A673 (cell line): ENCODE measurements at regions not wholly inside any gene's neighbourhood (a gene's known extent, or its start where the extent isn't known, plus 50 kb on each side); places are given as distances from the start of the nearest gene placed in this dataset.

Experiments used
- BruUV-seq: library from RNA; stranded (reverse); fragments of 400-500 nt; replicated peaks from 2 replicates; lab custom pipeline; 2021; lab: Mats Ljungman, UMichigan
- CTCF ChIA-PET: fragments of 300-600 bp; sonication (Branson Sonifier 250); formaldehyde crosslinking; loops from one replicate; lab custom pipeline; 2022; ENCODE audit warnings: antibody characterized with exemption; lab: Charles Lee
- POLR2A ChIA-PET: fragments of 300-600 bp; sonication (Branson Sonifier 250); formaldehyde crosslinking; loops from one replicate; lab custom pipeline; 2022; ENCODE audit warnings: antibody characterized with exemption; ENCODE audit not compliant: low non-redundant PET; lab: Charles Lee
- DNase-seq: peaks from one replicate; pipeline ENCODE4 v3.0.0-alpha.2; 2015; ENCODE audit warnings: low spot score
- H3K27ac ChIP-seq: fragments of 200-600 bp; sonication (generic); 2 replicates; pipeline ENCODE4 v1.5.1; 2016; ENCODE audit warnings: mixed run types, low read depth, mild to moderate bottlenecking, mixed read lengths, antibody characterized with exemption, low read length; ENCODE audit not compliant: poor library complexity, severe bottlenecking
- H3K27me3 ChIP-seq: fragments of 200-600 bp; sonication (generic); replicated peaks from 2 replicates; pipeline ENCODE4 v1.6.1; 2017; ENCODE audit warnings: mixed run types, low read depth, mild to moderate bottlenecking, mixed read lengths, antibody characterized with exemption, low read length; ENCODE audit not compliant: insufficient read depth, poor library complexity
- H3K36me3 ChIP-seq: fragments of 200-600 bp; sonication (generic); 2 replicates; pipeline ENCODE4 v1.6.1; 2016; ENCODE audit warnings: mixed run types, mild to moderate bottlenecking, mixed read lengths, antibody characterized with exemption, low read length; ENCODE audit not compliant: insufficient read depth, poor library complexity, severe bottlenecking
- H3K4me1 ChIP-seq: fragments of 200-600 bp; sonication (generic); 2 replicates; pipeline ENCODE4 v1.6.1; 2017; ENCODE audit warnings: mixed run types, mild to moderate bottlenecking, mixed read lengths, antibody characterized with exemption, low read length; ENCODE audit not compliant: insufficient read depth, poor library complexity, severe bottlenecking
- H3K4me3 ChIP-seq: fragments of 200-600 bp; sonication (generic); 2 replicates; pipeline ENCODE4 v1.5.1; 2016; ENCODE audit warnings: low read depth, mixed run types, mild to moderate bottlenecking, mixed read lengths, low read length; ENCODE audit not compliant: poor library complexity, severe bottlenecking
- H3K9me3 ChIP-seq: fragments of 200-600 bp; sonication (generic); 2 replicates; pipeline ENCODE4 v1.6.1; 2016; ENCODE audit warnings: mixed run types, low read depth, mild to moderate bottlenecking, mixed read lengths, antibody characterized with exemption, low read length; ENCODE audit not compliant: poor library complexity, severe bottlenecking
- EZH2 ChIP-seq: fragments of 200-600 bp; sonication (generic); IDR thresholded peaks from 2 replicates; pipeline ENCODE4 v1.6.1; 2017; ENCODE audit warnings: borderline replicate concordance, low read depth, mild to moderate bottlenecking, mixed read lengths, antibody characterized with exemption, low read length; ENCODE audit not compliant: poor library complexity, severe bottlenecking
- intact Hi-C: fragments of 100-400 bp; cut with micrococcal nuclease; formaldehyde crosslinking; loops from one replicate; pipeline ENCODE4 v1.10.0; 2022; ENCODE audit not compliant: unreplicated experiment
- TF ChIP-seq, protein P1 (sequence below): fragments of 300-800, 200-600 bp; sonication (generic); conservative IDR thresholded peaks from 2 replicates; pipeline ENCODE4 v1.5.1; 2017; ENCODE audit warnings: low read depth, mild to moderate bottlenecking, antibody characterized with exemption, low read length, moderate library complexity, mixed read lengths

DNA sequence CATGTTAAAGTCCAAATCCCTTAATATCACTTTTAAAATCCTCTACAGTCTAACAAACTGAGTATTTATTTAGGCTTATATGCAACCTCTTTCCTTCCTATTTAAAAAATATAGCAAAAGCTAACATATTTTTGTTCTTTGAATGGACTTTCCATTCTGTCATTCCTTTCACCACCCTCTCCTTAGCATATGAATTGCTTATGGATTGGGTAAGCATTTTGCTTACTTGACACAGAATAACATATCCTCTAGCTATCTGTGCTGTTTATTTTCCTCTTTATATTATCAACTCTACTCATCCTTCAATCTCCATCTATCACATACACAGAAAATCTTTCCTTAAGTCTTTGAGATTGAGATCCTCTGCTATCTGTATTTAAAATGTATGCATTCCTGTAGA is 206.1 kb upstream of the NEIL3 start:
- intact Hi-C loops = no loop called here
- H3K4me3 ChIP-seq = no peak overlapping the region
- no peaks in the 10 kb centered on the region for H3K36me3 ChIP-seq
- ChIA-PET CTCF (no interaction called here), POLR2A (no interaction called here)
- TF ChIP-seq, protein P1, sequence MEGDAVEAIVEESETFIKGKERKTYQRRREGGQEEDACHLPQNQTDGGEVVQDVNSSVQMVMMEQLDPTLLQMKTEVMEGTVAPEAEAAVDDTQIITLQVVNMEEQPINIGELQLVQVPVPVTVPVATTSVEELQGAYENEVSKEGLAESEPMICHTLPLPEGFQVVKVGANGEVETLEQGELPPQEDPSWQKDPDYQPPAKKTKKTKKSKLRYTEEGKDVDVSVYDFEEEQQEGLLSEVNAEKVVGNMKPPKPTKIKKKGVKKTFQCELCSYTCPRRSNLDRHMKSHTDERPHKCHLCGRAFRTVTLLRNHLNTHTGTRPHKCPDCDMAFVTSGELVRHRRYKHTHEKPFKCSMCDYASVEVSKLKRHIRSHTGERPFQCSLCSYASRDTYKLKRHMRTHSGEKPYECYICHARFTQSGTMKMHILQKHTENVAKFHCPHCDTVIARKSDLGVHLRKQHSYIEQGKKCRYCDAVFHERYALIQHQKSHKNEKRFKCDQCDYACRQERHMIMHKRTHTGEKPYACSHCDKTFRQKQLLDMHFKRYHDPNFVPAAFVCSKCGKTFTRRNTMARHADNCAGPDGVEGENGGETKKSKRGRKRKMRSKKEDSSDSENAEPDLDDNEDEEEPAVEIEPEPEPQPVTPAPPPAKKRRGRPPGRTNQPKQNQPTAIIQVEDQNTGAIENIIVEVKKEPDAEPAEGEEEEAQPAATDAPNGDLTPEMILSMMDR = no peak
- no peak for TF ChIP-seq EZH2
- H3K4me1 ChIP-seq = no peaks in the 10 kb centered on the region
- no peaks in the 10 kb centered on the region for H3K27me3 ChIP-seq
- H3K27ac ChIP-seq = no peak overlapping the region
- no peak for DNase-seq
- H3K9me3 ChIP-seq = no peaks in the 10 kb centered on the region
- no TSS peak for BruUV-seq

DNA sequence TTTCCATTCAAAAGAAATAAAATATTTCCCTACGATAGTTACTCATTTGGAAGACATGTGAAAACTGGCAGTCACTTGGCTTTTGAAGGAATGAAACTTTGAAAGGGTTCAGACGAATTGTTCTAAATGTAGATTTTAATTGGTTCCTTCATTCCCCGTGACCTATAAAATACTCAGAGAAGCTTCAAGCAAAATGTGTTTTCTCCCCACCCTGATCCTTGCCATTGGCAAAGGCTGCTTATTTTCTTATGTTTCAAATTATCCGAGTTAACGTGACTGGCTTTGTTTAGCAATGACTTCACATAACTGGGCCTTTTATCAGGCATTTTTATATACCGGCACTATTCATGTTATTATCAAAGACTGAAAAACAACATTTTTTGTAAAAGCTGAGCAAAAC is 204.1 kb upstream of the NEIL3 start:
- intact Hi-C loops = no loop called here
- H3K27me3 ChIP-seq = no peaks in the 10 kb centered on the region
- H3K9me3 ChIP-seq = no peaks in the 10 kb centered on the region
- no peak overlapping the region for H3K27ac ChIP-seq
- no peaks in the 10 kb centered on the region for H3K36me3 ChIP-seq
- ChIA-PET CTCF (no interaction called here), POLR2A (no interaction called here)
- no peaks in the 10 kb centered on the region for H3K4me1 ChIP-seq
- BruUV-seq = no TSS peak
- TF ChIP-seq EZH2 = no peak
- TF ChIP-seq, protein P1 = no peak
- no peak for DNase-seq
- H3K4me3 ChIP-seq = no peak overlapping the region

DNA sequence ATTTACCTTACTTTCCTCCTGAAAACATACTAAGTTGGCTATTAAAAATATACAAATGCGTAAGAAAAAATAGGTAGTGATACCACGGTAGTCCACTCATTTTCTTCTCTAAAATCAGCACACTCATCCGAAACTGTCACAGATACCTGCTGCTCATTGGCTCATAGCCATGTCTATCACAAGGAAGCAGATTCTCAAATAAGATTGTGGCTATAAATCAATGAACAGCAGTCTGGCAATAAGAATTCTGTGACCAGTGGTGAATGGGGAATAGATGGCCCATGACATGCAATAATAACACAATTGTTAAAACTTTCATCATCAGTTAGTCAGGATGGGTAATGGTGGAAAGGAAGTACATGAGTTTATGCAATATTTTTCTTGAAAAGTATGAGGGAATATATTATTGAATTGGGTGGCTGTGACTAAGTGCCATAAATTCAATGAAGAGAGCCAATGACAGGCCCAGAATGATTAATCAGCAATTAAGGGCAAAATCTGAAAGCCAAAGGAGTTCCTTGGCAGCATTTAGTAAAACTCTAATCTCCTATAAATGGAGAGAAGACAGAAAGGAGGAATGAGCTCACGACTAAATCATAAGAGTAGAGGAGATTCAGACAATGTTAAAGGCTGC is 202.3 kb upstream of the NEIL3 start:
- CTCF ChIA-PET = no interaction called here
- no peaks in the 10 kb centered on the region for H3K4me1 ChIP-seq
- no peak for DNase-seq
- intact Hi-C loops = no loop called here
- TF ChIP-seq EZH2 = no peak
- no peaks in the 10 kb centered on the region for H3K9me3 ChIP-seq
- no TSS peak for BruUV-seq
- no peak overlapping the region for H3K4me3 ChIP-seq
- no peak overlapping the region for H3K27ac ChIP-seq
- no peaks in the 10 kb centered on the region for H3K36me3 ChIP-seq
- POLR2A ChIA-PET = no interaction called here
- H3K27me3 ChIP-seq = no peaks in the 10 kb centered on the region

DNA sequence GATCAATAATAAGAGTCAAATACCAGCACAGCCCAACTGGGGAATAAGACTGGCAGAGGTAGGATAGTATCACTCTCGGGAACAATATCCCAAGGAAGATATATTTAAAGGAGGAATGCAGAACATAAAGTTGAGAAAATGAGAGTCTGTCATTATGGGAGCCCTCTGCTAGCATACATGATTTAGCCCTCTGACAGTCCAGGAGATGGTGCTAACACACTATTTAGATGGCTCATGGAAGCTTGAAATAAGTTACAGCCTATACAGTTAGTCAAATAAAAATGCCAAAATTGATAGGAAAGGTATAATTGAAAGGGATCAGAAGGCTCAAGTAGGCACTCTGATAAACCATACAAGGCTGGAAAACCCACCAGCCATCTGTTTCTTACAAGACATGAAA is 201.0 kb upstream of the NEIL3 start:
- no TSS peak for BruUV-seq
- intact Hi-C loops = loop anchor here (2.0 kb wide), 1 partner anchor 454 kb away; no protein-coding TSS in a partner anchor
- Histone ChIP-seq H3K9me3 (no peaks in the 10 kb centered on the region), H3K27me3 (no peaks in the 10 kb centered on the region), H3K36me3 (no peaks in the 10 kb centered on the region), H3K27ac (no peak overlapping the region), H3K4me1 (no peaks in the 10 kb centered on the region), H3K4me3 (no peak overlapping the region)
- ChIA-PET CTCF (no interaction called here), POLR2A (no interaction called here)
- TF ChIP-seq, protein P1 = no peak
- no peak for TF ChIP-seq EZH2
- DNase-seq = no peak
